Nephron (organoid): ENCODE measurements at regions not wholly inside any gene's neighbourhood (a gene's known extent, or its start where the extent isn't known, plus 50 kb on each side); places are given as distances from the start of the nearest gene placed in this dataset.

Experiments used
- H3K27ac Mint-ChIP-seq, 3 experiments: 2 replicates each; pipeline ENCODE4 v1.8.0; 2020; ENCODE audit warnings: mixed read lengths in 3 of 3, mild to moderate bottlenecking in 2 of 3, moderate library complexity in 1 of 3
- H3K27me3 Mint-ChIP-seq: 2 replicates; pipeline ENCODE4 v1.8.0; 2021; ENCODE audit warnings: low read depth, mild to moderate bottlenecking, moderate library complexity, mixed read lengths
- H3K36me3 Mint-ChIP-seq: 2 replicates; pipeline ENCODE4 v1.8.0; 2020; ENCODE audit warnings: low read depth, mixed read lengths
- H3K4me1 Mint-ChIP-seq: 2 replicates; pipeline ENCODE4 v1.8.0; 2020; ENCODE audit warnings: mixed read lengths
- H3K4me3 Mint-ChIP-seq, 3 experiments: 2 replicates each; pipeline ENCODE4 v1.8.0; 2020; ENCODE audit warnings: mild to moderate bottlenecking in 3 of 3, mixed read lengths in 3 of 3, moderate library complexity in 2 of 3
- H3K9me3 Mint-ChIP-seq: 2 replicates; pipeline ENCODE4 v1.8.0; 2020; ENCODE audit warnings: mixed read lengths
- TF ChIP-seq, protein P1 (sequence below), 3 experiments: fragments of 200-600 bp; sonication (generic); IDR thresholded peaks; one replicate each; pipeline ENCODE4 v1.5.0; 2021; ENCODE audit warnings: antibody characterized with exemption in 3 of 3; ENCODE audit not compliant: unreplicated experiment in 3 of 3

DNA sequence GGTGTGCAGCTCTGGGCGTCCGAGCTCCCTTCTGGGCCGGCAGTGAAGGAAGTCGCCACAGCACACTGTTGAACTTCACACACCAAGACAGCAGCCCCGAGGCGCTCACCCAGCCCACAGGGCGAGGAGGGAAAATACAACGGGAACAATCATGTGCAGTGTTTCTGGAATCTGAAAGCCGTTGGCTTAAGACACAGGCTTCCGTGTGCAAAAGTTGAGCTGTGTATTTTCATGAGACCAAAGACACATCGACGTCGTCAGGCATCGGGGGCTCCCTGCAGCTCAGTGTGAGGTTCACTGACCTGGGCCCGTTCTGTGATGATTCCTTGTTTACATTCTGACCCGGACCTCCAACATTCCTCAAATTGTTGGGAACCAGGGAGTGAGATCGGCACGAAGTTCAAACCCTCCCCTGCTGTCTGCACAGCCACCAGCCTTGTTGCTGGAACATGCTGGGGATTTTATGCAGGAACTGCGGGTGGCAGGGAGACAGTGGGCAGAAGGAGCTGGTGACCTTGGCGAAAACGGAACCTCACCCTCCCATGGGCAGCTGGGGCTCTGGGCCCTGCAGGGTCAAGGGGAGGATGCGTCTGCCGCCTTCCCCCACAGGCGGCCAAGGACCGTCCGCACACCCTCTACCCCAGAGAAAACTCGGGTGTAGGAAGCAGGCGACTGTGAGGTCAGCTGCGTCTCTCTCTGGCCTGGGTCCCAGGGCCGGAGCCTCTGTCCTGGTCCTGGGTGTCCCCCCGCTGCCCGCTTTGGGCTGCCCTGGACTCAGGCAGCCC, 72.2 kb downstream of the METRNL start:
- Mint-ChIP-seq H3K4me1 (peaks cover 40% of the 10 kb centered on the region), H3K4me3 (peak overlapping the region; percentile 4 to 47 (median 26)), H3K27ac (peak overlapping the region; percentile 69 to 82 (median 73)), H3K27me3 (peaks cover 29% of the 10 kb centered on the region), H3K36me3 (no peaks in the 10 kb centered on the region), H3K9me3 (peaks cover 2% of the 10 kb centered on the region)
- TF ChIP-seq, protein P1, sequence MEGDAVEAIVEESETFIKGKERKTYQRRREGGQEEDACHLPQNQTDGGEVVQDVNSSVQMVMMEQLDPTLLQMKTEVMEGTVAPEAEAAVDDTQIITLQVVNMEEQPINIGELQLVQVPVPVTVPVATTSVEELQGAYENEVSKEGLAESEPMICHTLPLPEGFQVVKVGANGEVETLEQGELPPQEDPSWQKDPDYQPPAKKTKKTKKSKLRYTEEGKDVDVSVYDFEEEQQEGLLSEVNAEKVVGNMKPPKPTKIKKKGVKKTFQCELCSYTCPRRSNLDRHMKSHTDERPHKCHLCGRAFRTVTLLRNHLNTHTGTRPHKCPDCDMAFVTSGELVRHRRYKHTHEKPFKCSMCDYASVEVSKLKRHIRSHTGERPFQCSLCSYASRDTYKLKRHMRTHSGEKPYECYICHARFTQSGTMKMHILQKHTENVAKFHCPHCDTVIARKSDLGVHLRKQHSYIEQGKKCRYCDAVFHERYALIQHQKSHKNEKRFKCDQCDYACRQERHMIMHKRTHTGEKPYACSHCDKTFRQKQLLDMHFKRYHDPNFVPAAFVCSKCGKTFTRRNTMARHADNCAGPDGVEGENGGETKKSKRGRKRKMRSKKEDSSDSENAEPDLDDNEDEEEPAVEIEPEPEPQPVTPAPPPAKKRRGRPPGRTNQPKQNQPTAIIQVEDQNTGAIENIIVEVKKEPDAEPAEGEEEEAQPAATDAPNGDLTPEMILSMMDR (IDR thresholded peaks at IDR 0.05; ENCODE audit: unreplicated experiment in 3 of 3), result no peak

DNA sequence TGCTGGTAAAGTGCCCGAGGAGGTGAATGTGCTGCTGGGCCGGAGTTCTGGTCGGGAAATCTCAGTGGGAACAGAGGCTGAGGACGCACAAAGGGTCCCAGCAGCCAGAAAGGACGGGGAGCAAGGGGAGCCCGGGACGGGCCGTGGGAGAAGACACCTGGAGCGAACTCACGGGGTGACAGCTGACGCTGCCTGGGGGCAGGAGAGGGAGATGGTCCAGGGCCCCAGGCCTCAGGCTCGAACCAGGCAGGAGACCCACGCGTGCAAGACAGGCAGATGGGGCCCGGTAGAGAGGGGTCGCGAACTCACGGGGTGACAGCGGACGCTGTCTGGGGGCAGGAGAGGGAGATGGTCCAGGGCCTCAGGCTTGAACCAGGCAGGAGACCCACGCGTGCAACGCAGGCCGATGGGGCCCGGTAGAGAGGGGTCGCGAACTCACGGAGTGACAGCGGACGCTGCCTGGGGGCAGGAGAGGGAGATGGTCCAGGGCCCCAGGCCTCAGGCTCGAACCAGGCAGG, 72.9 kb downstream of the METRNL start:
- H3K27me3 Mint-ChIP-seq, result peaks cover 29% of the 10 kb centered on the region
- H3K4me1 Mint-ChIP-seq, result peaks cover 41% of the 10 kb centered on the region
- TF ChIP-seq, protein P1 (IDR thresholded peaks at IDR 0.05; ENCODE audit: unreplicated experiment in 3 of 3), result no peak
- H3K36me3 Mint-ChIP-seq, result no peaks in the 10 kb centered on the region
- H3K27ac Mint-ChIP-seq, result peak overlapping the region in 1 of 3 experiments; percentile 37
- H3K4me3 Mint-ChIP-seq, result no peak overlapping the region
- H3K9me3 Mint-ChIP-seq, result no peaks in the 10 kb centered on the region

DNA sequence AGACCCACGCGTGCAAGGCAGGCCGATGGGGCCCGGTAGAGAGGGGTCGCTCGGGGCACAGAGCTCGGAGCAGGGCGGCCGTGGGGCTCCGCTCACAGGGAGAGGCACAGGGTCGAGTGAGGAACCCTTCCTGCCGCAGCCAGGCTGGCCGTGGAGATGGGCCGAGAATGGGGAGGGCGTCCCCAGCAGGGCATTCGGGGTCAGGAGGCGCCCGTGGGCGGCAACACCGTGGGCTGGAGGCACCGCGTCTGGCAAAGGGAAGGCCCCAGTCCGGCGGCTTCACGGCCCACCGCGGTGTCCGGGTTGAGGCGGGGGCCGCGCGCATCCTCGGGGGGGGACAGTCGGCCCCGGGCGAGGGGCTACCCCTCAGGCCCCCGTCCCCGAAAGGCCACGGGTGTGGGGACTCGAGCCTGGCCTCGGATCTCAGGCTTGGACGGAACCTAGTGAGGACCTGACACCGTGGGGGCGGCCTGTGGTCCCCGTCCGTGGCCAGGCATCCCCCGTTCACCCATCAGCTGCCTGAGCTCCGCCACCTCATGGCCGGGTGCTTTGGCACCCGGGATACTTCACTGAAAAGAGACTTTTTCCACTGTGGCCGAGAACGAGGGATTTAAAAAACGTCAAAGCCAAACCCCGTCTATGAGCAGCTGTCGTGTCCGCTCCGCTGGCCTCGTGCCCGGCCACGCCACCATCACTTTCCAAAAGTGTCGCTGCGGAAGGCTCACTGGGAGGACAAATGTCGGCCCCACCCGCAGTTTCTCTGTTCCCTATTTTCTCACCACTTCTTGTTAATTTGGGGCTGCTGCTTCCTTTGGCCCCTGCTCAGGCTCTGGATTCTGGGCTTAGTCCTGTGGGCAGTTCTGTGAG, 73.6 kb downstream of the METRNL start:
- peaks cover 41% of the 10 kb centered on the region for H3K4me1 Mint-ChIP-seq
- TF ChIP-seq, protein P1 (IDR thresholded peaks at IDR 0.05; ENCODE audit: unreplicated experiment in 3 of 3), result no peak
- peaks cover 29% of the 10 kb centered on the region for H3K27me3 Mint-ChIP-seq
- no peaks in the 10 kb centered on the region for H3K9me3 Mint-ChIP-seq
- H3K36me3 Mint-ChIP-seq, result no peaks in the 10 kb centered on the region
- H3K4me3 Mint-ChIP-seq, result peak overlapping the region in 1 of 3 experiments; percentile 27
- peak overlapping the region in 2 of 3 experiments; percentile 82 to 88 for H3K27ac Mint-ChIP-seq

DNA sequence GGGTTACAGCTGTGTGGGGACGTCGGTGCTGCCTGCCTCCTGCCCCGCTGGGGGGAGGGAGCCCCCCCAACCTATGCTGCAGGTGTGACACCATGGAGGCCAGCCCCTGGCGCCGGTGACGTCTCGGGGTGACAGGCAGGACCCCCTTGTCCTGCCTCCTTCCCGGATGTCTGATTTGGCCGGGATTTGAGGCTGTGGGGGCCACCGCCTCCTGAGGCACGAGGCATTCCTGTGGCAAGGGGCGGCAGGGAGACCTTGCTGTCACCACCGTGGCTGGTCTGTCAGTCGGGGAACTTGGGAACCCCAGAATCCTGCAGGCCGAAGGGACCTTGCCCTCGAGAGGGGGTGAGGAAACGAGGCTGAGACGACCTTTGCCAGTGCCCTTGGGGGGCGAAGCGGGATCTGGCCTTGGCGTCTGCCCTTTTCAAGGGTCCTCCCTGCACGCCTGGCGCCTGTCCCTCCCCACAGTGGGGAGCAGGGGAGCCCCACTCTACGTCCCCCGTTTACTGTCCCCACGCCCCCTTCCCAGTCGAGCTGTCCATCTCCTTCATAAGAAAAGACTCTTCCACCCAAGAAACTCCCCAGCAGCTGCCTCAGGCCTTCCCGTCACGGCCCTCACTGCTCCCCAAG, 74.4 kb downstream of the METRNL start:
- H3K4me1 Mint-ChIP-seq, result peaks cover 41% of the 10 kb centered on the region
- H3K27ac Mint-ChIP-seq, result peak overlapping the region in 2 of 3 experiments; percentile 85 to 88
- H3K36me3 Mint-ChIP-seq, result no peaks in the 10 kb centered on the region
- TF ChIP-seq, protein P1 (IDR thresholded peaks at IDR 0.05; ENCODE audit: unreplicated experiment in 3 of 3), result no peak
- H3K27me3 Mint-ChIP-seq, result peaks cover 29% of the 10 kb centered on the region
- peaks cover 1% of the 10 kb centered on the region for H3K9me3 Mint-ChIP-seq
- H3K4me3 Mint-ChIP-seq, result no peak overlapping the region

DNA sequence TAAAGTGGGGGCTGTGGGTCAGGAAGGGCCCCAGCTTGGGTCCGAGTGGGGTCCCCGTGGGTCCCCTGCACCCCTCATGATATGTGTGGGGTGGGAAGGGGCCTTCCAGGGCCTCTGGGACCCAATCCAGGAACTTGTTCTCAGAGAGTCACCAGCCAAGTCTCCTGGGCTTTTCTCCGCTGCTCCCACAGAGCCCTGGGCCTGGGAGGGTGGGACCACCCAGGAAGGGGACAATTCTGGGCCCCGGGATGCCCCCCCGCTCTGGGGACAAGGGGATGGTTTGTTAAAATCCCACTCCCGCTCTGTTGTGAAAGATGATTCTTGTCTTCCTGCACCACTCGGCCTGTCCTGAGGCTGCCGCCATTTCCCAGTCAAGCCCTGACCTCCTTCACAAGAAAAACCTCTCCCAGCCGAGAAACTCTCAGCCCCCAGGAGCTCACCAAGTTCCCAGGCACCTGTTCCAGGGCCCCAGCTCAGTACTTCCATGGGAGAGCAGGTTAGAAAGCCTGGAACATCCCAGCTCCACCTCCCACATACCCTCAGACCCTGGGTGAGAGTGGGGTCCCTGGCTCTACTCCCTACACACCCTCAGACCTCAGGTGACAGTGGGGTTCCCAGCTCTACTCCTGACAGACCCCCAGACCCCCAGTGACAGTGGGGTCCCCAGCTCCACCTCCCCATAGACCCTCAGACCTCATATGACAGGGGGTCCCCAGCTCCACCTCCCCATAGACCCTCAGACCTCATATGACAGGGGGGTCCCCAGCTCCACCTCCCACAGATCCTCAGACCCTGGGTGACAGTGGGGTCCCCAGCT, 75.1 kb downstream of the METRNL start:
- Mint-ChIP-seq H3K27me3 (peaks cover 24% of the 10 kb centered on the region), H3K4me3 (peak overlapping the region in 1 of 3 experiments; percentile 21), H3K27ac (peak overlapping the region; percentile 31 to 85 (median 46)), H3K4me1 (peaks cover 44% of the 10 kb centered on the region), H3K36me3 (no peaks in the 10 kb centered on the region), H3K9me3 (peaks cover 2% of the 10 kb centered on the region)
- TF ChIP-seq, protein P1 (IDR thresholded peaks at IDR 0.05; ENCODE audit: unreplicated experiment in 3 of 3), result no peak
